Retinal pigment epithelial cell (primary cell): ENCODE measurements at regions not wholly inside any gene's neighbourhood (a gene's known extent, or its start where the extent isn't known, plus 50 kb on each side); places are given as distances from the start of the nearest gene placed in this dataset.

Source experiments
- DNase-seq: peaks from one replicate; pipeline ENCODE4 v3.0.0-alpha.2; 2010; ENCODE audit warnings: low read depth
- H3K4me3 ChIP-seq: 2 replicates; pipeline ENCODE4 v1.5.1; 2011; ENCODE audit warnings: mild to moderate bottlenecking, low read length, control low read depth, moderate library complexity
- TF ChIP-seq, protein P1 (sequence below): conservative IDR thresholded peaks from 2 replicates; pipeline ENCODE4 v1.5.1; 2011; ENCODE audit warnings: low read depth, low read length, control low read depth, inconsistent platforms

DNA sequence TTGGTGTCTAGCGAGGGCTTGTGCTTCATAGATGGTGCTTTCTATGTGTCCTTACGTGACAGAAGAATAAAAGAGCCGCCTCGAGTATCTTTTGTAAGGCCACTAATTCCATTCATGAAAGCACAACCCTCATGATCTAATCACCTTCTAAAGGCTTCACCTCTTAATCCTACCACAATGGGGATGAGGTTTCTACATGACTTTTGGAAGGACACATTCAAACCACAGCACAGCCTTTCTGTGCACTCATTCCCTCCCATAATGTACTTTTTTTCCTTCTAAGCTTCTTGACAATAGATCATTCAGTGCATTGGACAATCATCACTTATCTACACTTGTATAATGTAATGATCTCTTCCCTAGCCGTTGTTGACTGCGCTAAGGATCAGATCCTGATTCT lies 774.8 kb downstream of the BRINP1 start:
- no peak for DNase-seq
- H3K4me3 ChIP-seq, result no peak overlapping the region
- TF ChIP-seq, protein P1, sequence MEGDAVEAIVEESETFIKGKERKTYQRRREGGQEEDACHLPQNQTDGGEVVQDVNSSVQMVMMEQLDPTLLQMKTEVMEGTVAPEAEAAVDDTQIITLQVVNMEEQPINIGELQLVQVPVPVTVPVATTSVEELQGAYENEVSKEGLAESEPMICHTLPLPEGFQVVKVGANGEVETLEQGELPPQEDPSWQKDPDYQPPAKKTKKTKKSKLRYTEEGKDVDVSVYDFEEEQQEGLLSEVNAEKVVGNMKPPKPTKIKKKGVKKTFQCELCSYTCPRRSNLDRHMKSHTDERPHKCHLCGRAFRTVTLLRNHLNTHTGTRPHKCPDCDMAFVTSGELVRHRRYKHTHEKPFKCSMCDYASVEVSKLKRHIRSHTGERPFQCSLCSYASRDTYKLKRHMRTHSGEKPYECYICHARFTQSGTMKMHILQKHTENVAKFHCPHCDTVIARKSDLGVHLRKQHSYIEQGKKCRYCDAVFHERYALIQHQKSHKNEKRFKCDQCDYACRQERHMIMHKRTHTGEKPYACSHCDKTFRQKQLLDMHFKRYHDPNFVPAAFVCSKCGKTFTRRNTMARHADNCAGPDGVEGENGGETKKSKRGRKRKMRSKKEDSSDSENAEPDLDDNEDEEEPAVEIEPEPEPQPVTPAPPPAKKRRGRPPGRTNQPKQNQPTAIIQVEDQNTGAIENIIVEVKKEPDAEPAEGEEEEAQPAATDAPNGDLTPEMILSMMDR, result no peak

DNA sequence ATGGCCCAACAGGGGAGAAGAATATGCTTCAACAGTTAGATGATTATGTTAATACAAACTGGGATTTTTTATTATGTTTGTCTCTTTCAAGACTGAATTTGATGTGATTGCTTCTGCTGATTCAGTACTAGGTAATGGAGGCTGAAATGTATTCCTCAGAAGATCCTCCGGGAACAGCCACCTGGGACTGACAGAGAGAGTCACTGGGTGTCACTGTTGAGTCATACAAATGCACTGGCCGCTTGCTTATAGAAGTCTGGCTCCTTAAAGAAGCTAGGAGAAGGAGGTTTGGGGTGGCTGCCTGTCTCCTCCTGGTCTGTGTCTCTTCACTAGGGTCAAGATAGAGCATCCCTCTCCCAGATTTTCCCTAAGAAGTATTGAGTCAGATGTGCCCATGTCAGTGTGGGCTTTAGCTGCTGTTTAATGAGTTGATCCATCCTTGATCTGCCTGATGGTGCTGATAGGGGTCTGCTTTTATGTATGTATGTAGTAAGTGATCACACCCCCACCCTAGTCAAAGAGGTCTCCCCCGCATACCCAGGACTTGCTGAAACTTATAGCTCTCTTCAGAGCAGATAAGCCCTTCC lies 773.4 kb downstream of the BRINP1 start:
- peak; percentile 40 for DNase-seq
- TF ChIP-seq, protein P1, result peak; percentile 66
- no peak overlapping the region for H3K4me3 ChIP-seq

DNA sequence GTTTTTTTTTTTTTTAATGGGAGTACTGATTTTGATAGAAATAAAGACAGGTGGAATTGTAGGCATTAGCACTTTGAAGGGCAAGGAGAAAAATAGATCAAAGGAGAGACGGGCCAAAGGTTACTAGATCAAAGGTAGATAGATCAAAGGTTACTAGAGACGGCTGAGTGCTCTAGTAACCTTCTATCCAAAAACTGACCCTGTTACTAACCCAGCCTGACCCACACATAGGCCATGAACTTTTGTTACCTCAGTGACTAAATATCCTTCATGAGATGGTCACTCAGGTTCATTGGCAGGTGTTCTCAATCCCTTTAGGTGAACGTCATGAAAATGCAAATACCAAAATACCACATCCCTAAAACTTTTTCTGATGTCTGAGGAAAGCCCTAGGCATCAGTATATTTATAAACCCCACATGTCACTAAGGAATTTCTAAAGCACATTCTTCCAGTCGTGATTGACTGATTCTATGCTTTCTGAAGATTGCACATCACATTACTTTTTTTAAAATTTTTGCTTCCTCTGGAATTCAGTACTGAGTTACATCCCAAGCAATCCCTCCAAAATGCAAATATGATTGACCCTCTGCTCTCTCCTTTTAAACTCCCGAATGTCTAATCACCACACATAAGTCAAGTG lies 772.7 kb downstream of the BRINP1 start:
- no peak overlapping the region for H3K4me3 ChIP-seq
- DNase-seq, result no peak
- TF ChIP-seq, protein P1, result no peak

DNA sequence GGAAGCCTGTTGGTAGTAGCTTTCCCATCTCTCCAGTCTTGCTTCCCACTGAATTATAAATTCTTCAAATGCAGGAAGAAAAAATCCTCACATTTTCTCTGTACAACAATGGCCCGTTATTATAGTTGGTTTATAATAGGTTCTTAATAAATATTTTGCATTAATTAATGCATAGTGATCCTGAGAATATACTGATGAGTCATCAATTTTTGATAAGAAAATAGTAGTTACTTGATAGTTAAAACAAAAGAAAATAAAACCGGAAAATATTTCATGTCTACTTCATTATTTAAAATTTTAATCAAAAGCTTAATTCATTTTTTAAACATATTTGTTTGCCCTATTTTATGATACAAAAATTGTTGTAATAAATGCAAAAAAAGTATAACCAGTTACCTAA lies 762.6 kb downstream of the BRINP1 start:
- DNase-seq, result no peak
- H3K4me3 ChIP-seq, result no peak overlapping the region
- TF ChIP-seq, protein P1, result no peak

DNA sequence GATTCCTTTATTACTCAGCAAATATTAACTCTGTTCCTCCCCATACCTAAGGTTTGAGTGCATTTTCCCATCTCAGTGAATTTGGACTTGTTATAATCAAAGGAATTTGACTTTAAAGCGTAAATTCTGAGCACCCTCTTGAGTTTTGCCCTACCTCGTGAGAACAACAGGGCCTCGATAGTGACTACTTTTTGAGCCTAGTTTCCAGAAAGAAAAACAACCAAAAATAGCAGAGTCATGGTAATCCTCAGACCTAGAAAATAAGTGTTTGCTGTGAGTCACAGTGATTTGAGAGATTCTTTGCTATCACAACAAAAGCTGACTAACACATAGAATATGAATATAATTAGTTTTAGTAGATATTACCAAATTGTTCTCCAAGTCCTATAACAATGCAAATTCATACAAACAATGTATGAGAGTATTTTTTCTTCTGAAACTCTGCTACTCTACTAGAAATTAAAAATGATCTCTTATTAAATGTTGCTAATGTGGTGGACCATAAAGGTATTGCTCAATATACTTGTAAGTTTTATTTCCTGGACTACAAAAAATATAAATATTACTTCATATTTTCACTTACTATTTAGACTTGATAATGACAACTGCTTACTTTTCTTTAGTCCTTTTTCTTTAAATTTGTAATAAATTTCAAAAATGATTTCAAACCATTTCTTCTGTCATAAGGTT lies 759.7 kb downstream of the BRINP1 start:
- DNase-seq, result peak; percentile 43
- no peak overlapping the region for H3K4me3 ChIP-seq
- TF ChIP-seq, protein P1, result no peak

DNA sequence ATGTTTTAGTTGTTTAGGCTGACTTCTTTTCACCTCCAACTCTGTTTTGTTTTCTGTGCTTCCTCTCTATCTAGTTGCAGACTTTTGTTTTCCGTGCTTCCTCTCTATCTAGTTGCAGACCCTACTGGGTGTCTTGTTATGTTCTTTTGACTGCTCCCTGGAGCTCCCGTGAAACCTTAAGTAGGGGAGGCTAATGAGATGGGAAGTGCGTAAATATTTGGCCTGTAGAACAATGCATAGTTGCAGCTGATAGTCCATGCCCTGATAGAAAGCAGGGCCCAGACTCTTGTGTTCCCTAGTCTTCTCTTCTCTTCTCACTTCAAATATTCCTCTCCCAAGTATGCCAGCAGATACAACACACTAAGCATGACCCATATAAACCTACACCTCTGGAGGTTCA lies 757.0 kb downstream of the BRINP1 start:
- no peak for DNase-seq
- H3K4me3 ChIP-seq, result no peak overlapping the region
- TF ChIP-seq, protein P1, result no peak

DNA sequence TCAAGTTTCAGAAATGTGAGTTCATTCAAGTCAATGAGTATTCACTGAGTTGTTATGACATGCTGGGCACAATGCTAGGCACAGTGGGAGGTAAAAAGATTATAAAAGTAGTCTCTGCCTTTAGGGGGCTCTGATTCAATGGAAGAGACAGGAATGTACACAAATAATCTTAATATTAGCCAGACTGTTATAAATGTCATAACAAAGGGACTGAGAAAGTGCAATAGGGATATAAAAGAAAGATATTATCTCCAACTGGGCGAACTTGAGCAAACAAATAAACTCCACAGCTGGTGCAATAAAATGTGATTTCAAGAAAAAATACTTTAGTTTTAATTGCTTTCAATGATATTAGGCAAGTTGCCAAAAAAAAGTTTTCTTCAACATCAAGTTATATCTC lies 755.2 kb downstream of the BRINP1 start:
- no peak for DNase-seq
- H3K4me3 ChIP-seq, result no peak overlapping the region
- TF ChIP-seq, protein P1, result no peak
